NCI-H187 (cell line): ENCODE measurements at regions not wholly inside any gene's neighbourhood (a gene's known extent, or its start where the extent isn't known, plus 50 kb on each side); places are given as distances from the start of the nearest gene placed in this dataset.
"Not testable (repeated sequence)": the region's sequence is repeated elsewhere in the genome, so short reads cannot be mapped to it uniquely, and the experiment has no call there.

ENCODE experiments used
- DNase-seq, 2 experiments: peaks; one replicate each; lab custom pipeline; 2025; lab: John Stamatoyannopoulos, UW

DNA sequence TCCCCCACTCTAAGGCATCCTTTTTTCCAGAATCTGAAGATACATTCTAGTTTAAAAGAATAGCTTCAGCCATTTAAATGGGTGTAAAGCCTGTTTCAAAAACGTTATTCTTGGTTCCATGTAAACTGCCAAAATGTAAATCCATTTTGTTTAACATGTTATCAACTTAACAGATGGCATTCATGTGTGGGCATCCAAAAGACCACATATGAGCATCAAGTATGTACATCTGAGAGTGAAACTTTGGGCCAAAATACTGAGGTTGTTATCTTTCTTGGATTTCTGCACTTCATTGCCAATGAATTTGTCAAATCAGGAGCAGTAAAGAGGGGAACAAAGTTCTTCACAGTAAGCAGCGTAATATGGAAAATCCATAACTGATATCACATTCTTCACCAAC, 395.4 kb downstream of the ZNF804A start:
- no peak for DNase-seq

DNA sequence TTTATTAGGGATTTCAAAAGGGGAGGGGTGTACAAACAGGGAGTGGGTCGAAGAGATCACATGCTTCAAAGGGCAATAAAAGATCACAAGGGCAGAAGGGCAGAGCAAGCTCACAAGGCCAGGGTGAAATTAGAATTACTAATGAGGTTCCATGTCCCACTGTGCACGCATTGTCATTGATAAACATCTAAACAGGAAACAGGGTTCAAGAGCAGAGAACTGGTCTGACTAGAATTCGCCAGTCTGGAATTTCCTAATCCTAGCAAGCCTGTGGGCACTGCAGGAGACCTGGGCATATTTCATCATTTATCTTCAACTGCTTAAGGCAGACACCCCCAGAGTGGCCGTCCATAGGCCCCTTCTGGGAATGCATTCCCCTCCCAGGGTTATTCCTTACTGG, 408.2 kb downstream of the ZNF804A start:
- no peak for DNase-seq

DNA sequence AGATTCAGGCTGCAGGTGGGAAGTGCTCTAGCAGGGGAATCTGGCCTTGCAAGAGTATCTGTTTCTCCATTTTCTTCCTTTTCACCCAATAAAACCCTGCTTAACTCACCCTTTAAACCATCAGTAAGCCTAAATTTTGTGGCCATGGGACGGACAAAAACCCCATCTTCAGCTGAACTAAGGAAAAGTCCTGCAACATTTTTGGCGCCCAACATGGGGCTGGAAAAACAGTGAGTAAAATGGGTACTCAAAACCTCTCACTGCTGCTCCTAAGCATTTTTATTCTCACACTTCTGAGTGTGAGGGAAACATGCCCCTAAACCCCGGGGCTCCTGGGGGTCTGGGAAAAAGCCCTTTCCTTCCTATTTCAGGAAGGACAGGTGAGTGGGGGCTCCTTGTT, 414.3 kb downstream of the ZNF804A start:
- DNase-seq, result no peak

DNA sequence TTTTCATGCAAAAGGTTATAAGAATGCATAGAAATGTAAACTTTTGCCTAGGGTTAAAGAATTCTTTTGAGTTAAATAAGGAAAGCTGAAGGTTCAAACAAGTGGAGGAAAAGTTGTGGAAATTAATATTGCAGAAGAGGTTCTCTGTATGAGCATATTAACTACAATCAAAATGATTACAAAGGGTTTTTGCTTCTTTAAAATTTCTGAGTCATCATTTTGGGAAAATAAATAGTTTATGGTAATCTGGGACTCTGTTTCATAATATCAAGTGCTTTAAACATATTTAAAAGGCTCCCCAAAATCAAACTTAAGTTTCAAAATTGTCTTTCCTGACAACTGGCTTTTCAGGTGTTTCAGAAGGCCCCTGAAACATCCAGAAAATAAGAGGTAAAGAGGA, 415.7 kb downstream of the ZNF804A start:
- DNase-seq, result no peak

DNA sequence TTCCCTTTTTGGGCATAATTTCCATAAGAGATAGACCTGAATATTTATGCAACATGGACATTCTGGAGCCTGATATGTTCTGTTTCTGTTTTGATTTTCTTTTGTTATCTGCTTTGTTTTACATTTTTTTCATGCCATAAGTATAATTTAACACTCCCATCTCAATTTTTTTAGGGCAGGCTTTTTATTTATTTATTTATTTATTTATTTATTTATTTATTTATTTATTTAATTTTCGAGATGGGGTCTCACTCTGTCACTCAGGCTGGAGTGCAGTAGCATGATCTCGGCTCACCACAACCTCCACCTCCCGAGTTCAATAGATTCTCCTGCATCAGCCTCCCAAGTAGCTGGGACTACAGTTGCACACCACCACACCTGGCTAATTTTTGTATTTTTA, 427.6 kb downstream of the ZNF804A start:
- not testable (repeated sequence) for DNase-seq

DNA sequence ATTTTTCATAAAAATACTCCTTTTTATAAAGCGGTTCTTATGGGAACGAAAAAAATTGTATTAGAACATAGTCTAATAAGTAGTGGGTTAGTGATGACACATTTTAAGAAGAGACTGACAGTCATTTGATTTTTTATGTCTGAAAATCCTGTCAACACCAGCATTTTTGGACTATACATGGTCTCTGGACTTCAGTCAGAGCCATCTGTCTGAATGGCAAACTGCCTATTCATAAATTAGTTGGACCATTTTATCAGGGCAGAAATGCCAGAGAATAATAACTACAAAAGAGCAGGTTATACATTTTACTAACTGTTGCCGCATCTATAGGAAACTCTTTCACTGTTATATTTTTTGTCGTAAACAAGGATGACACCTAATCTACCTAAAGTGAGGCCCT, 437.6 kb downstream of the ZNF804A start:
- DNase-seq, result no peak

DNA sequence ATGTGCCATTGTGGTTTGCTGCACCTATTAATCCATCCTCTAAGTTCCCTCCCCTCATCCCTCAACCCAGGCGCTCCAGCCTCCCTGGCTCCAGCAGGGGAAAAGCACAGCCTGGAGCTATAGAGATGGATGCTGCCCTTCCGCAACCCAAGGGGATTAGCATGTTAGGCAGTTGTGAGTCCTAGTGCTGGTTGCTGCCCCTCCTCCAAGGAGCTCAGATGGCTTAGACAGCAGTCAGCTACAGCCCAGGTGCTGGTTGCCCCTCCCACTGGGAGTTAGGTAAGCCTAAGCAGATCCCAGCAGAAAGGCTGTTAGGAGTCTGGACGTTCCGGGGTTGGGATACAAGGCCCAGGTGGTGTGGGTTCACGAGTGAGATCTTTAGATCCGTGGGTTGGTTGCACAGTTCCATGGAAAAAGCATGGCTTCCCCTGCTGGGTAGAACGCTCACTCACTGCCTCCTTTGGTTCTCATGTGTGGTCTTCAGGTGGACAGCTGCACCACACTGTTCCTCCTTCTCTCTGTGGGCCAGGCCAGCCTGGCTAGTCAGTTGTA, 446.1 kb downstream of the ZNF804A start:
- DNase-seq, result no peak

DNA sequence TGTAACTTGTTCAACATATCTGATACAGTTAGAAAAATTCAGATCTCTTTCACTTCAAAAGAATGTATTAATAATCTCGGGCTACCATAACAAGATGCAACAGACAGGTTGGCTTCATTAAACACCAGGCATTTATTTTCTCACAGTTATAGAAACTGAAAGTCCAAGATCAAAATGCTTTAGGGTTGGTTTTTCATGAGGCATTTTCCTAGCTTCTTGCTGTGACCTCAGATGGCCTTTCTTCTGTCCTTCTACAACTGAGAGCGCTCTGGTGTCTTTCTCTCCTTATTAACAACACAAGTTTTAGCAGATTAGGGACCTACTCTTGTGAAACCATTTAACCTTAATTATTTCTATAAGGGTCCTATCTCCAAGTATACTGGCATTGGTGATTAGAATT, 452.5 kb downstream of the ZNF804A start:
- DNase-seq, result no peak

DNA sequence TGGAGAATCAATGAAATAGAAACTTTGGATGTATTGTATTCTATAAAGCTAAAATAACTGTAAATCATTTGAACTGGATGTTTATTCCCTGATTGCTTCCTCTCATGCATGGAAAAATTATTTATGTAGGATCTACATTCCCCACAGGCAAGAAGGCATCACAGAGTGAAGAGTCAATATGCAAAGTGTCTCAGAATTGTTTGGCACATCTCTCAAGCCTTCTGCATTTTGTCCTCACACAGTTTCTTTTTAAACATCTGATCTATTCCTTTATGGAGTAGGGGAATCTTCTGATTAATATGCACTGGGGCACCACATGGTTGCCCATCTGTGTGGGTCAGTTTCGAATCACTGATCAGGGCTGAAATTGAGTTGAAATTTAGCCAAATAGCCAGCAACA, 465.4 kb downstream of the ZNF804A start:
- DNase-seq, result no peak

DNA sequence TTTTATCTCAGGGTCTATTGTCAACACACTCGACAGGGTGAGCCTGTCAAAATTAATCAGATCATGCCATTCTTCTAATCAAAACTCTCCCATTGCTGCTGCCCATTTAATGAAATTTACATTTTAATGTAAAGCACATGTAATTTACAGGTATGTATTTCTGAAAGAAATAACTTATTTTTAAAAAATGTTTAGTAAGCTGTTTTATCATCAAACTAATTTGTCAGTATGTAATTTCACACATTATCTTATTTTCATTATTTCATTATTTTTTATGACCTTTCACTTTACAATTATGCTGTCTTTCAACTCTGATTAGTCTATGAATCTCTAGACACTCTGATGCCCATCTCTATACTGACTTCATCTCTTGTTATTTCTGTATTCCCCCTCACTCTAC, 467.8 kb downstream of the ZNF804A start:
- no peak for DNase-seq

DNA sequence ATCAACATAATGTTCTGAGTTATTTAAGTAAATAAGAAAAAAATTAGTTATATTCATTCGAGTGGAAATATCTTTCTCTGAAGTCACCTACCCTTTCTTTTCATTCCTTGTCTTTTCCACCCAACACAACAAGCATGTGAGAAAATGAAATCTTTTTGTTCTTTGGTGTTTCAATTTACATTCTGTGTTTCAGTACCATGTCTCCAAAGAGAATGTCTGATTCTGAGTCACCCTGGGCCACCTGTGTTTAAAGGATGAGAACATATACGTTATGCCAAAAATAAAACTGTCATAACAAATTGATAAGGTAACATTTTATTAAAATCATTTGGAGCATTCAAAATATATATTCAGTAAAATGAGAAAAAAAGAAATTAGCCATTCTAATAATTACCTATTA, 470.8 kb downstream of the ZNF804A start:
- no peak for DNase-seq

DNA sequence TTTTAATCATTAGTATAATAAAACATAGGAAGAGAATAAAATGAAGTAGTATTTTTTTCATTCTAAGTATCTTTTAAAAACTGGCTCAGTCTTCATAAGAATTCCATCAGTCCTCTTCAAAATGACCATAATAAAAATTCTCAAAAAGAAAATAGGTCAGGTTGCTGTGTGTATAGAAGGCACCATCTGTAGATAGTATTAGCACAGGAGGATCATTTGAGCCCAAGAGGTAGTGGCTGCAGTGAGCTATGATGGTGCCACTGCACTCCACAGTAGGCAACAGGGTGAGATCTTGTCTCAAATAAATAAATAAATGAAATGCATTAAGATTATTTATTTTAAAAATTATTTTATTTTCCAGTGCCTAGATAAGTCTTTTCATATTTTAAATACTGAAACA, 475.8 kb downstream of the ZNF804A start:
- DNase-seq, result no peak

DNA sequence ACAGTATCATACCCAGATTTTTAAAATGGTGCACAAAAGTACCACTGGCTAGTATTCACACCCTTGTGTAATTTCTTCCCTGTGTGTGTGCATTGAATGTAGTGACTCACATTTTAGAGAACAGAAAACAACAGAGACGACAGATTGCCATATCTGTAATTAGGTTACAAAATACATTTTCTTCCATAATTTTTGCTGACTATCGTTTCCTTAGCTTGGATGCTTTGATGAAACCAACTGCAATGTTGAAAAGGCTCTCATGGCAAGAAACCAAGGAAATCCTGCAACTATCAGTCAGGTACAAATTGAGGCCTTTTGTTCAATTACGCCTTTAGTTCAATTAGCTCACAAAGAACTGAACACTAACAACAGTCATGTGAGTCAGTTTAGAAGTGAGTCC, 484.4 kb downstream of the ZNF804A start:
- no peak for DNase-seq

DNA sequence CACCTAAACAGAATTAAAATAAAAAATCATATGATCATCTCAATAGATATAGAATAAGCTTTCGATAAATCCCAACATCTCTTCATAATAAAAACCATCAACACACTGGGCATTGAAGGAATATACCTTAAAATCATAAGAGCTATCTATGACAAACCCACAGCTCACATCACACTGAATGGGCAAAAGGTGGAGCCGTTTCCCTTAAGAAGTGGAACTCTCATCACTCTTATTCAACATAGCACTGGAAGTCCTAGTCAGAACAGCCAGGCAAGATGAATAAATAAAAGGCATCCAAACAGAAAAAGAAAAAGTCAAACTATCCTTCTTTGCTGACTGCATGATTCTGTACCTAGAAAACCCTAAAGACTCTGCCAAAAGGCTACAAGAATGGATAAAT, 510.3 kb downstream of the ZNF804A start:
- no peak for DNase-seq

DNA sequence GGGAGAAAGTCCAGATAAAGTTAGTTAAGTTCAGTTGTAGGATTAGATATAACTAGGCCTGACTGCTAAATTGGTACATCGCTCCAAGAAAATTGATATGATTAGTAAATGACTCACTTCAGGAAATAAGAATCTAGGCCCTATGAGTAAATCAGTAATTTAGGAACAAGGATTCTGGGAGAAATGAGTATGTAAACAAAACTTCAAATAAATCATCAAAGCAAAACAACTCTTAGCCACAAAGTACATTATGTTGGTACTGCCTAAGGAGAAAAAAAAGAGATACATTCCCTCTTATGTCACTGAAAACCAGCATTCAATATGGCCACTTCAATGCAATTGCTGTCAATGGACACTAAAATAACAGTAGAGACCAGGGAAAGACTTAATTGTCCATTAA, 529.1 kb downstream of the ZNF804A start:
- no peak for DNase-seq

DNA sequence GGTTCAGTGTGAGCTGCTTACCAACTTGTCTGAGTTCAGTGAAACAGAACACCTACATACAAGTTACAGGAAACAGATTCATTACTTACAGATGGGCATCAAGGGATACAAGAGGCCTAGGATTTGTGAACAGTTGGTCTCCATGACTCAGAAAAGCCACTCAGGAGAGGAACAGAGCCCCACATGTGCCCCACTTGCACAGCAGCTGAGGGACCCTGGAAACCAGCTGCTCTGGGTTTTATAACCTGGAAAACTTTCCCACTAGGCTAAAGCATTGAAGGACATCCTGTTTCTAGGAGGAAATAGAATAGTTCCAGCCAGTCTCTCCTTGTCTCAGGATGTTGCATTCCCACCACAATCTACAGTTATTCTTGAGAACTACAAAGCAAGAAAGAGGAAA, 530.0 kb downstream of the ZNF804A start:
- DNase-seq, result no peak

DNA sequence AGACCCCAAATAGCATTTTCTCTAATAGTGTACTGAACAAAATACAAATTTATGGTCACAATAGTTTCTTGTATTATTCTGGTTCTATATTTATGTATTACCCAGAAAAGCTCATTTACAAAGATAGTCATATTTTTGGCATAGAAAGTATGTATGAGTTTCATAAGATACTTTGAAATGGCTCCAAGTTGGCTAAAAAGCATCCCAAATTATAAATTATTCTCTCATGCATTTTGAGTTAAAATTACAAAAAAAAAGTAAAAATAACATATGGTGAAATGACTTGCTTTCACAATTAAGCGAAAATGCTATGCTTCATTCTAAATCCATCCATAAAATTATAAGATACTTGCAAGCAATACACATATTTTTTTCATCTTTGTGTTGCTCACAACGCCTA, 530.7 kb downstream of the ZNF804A start:
- DNase-seq, result no peak

DNA sequence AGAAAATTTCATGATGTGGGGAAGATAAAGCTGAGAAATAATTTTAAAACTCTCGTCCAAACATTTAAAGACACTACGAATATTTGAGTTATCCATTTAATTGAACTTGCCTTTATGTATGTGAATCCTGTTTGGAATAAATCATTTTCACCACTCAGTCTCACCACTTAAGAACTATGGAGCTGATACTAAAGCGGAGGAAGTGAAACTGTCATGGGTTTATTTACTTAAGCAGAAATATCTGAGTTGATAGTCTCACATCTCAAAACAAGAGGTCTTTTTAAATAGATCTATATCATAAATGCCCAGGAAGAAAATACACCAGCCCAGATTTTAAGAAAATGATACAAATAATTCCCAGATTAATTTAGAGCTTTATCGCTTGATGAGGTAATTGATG, 532.4 kb downstream of the ZNF804A start:
- no peak for DNase-seq

DNA sequence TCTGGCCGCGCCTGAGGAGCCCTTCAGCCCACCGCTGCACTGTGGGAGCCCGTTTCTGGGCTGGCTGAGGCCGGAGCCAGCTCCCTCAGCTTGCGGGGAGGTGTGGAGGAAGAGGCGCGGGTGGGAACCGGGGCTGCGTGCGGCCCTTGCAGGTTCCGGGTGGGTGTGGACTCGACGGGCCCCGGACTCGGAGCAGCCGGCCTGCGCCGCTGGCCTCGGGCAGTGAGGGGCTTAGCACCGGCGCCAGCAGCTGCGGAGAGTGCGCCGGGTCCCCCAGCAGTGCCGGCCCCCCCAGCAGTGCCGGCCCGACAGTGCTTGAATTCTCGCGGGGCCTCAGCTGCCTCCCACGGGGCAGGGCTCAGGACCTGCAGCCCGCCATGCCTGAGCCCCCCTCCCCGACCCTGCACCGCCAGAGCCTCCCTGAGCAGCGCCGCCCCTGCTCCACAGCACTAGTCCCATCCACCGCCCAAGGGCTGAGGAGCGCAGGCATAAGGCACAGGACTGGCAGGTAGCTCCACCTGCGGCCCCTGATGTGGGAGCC, 534.2 kb downstream of the ZNF804A start:
- DNase-seq, result no peak

DNA sequence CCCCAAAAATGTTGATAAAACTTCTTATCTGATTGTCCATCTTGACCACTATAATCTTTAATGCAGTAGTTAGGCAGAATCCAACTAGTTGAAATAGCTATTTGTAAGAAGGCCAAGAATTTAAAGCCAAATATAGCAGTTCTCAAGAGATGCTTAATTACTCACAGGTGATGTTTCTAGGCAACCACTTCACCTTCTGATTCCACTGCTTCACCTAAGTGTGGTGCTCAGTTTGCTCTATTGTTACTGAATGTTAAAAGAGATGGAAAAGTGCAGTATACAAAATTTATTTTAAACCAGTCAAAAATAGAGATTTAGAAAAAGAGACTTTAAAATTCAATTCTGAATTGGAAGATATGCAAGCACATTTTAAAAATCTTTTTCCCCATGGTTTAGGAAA, 539.4 kb downstream of the ZNF804A start:
- DNase-seq, result no peak

DNA sequence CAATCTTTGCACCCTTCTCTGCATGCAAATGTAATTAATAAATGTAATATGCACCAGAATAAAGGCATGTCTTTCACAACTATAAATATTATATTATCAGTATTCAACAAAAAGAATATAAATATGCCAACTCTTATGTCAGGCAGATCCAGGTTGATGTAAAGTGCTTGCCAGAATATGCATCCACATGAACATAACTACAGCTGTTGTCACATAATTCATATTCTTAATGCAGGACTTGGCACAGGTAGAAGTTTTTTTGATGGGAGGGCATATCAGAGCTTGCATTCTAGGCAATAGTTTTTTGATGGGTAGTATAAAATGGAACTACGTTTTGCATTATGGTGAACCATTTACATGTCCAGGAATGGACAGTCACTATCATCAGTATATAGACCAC, 544.3 kb downstream of the ZNF804A start:
- DNase-seq, result no peak

DNA sequence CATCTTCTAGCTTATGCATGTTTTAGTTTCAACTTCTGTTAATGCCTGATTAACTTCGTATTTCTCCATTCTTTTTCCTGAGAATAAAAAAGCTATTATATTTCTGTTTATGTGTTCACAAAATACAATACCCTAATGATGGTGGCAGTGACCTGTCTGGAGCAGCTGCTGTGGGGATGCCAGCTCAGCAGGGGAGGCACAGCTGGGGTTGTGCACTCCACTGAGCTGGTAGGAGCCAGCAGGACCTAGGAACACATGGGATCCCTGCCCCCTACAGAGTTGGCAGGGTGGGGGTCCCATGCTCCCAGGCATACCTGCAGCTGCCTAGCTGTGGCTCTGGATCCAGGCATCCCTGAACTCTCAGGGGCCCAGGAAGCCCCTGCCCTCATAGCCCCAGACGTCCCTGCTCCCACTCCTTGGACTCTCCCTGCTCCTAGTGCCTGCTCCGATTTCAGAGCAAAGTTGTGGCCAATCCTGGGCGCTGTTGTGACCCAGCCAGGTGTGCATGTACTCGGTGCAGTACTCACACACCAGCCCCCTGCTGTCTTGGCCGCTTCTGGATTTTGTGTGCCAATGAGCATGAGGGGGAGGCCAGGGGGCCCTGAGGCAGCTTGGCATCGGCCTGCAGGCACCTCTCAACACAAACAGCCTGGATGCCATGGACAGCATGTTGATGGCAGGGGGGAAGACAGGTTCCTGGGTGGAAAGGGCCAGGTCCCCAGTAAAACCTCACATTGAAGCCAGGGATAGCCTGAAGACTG, 546.0 kb downstream of the ZNF804A start:
- no peak for DNase-seq

DNA sequence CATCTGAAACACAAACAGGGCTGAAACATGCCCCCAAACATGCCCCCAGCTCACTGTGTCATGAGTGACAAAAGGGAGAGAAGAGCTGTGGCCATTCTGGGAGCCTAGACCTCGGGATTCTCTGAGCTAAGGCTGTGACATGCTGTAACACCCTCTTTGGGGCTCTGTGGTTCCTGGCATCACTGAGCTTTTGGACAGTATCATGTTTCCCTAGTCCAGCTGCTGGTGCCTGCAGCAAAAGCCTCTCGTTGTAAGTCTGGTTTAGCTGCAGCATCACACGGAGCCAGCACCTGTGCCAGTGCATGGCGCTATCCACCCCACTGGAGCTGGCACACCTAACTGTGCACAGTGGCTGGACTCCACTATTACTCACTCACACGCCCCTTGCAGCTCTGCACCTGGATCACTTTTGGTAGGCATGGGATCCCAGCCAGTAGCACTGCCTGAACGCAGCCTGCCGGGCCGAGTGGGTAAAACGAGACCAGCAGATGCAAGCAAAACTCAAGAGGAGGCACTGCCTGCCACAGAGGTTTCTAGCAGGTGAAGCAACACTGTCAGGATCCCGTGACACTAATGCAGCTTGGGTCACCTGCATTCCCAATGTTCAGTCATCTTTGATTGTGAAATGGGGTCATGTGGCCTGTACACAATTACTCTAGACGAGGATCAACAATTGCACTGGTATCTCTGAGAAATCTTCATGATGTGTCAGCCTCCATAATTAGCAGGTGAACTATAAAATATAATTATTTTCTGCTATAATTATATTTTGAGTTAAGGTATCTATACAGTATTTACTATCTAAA, 547.2 kb downstream of the ZNF804A start:
- no peak for DNase-seq
